ENCODE measurements at regions not wholly inside any gene's neighbourhood (a gene's known extent, or its start where the extent isn't known, plus 50 kb on each side); places are given as distances from the start of the nearest gene placed in this dataset.

- TF ChIP-seq CTCF (IDR thresholded peaks at IDR 0.05; ENCODE audit: unreplicated experiment in 3 of 3) = no peak
- H3K36me3 Mint-ChIP-seq (ENCODE audit: low read depth) = no peaks in the 10 kb centered on the region
- H3K9me3 Mint-ChIP-seq = peaks cover 2% of the 10 kb centered on the region
- no peak overlapping the region for H3K4me3 Mint-ChIP-seq
- H3K27ac Mint-ChIP-seq = peak overlapping the region; percentile 84 to 87 (median 84)
- H3K4me1 Mint-ChIP-seq = peaks cover 18% of the 10 kb centered on the region
- H3K27me3 Mint-ChIP-seq (ENCODE audit: low read depth) = no peaks in the 10 kb centered on the region
These were observed 215.2 kb upstream of the CRIM1 start for GRCh38 chr2:36140391-36140790.

DNA sequence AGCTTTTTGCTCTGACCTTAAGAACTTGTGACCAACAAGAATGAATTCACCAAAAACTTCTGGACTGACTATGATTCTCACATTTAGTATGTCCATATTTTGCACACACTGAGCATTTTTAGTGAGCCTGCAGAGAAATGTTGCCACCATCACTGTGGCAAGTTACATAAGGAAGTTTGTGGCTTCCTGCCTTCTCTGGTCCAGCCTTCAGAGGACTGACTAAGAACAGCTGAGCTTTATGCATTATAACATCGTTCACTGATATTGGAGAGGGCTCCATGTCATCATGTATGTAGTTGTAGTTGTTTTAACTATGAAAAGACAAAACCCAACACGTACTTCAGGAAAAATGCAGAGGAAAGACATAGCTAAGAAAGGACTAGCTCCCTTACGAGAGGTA is 218.0 kb upstream of the CRIM1 start:
- Mint-ChIP-seq H3K27me3 (ENCODE audit: low read depth) (no peaks in the 10 kb centered on the region), H3K9me3 (peaks cover 2% of the 10 kb centered on the region), H3K27ac (no peak overlapping the region), H3K36me3 (ENCODE audit: low read depth) (no peaks in the 10 kb centered on the region), H3K4me1 (peaks cover 13% of the 10 kb centered on the region), H3K4me3 (no peak overlapping the region)
- no peak for TF ChIP-seq CTCF (IDR thresholded peaks at IDR 0.05; ENCODE audit: unreplicated experiment in 3 of 3)

DNA sequence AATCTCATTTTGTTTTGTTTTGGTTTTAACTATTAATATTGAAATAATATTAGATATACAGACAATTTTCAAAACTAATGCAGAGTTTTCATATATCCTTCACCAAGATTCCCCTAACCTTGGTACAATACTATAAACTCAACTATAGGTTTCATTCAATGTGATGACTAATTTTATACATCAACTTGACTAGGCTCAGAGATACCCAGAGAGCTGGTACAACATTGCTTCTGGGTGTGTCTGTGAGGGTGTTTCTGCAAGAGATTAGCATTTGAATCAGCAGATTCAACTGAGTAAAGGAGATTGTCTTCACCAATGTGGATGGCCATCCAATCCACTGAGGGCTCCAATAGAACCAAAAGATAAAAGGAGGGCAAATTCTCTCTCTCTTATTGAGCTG is 221.3 kb upstream of the CRIM1 start:
- Mint-ChIP-seq H3K27me3 (ENCODE audit: low read depth) (no peaks in the 10 kb centered on the region), H3K36me3 (ENCODE audit: low read depth) (no peaks in the 10 kb centered on the region), H3K4me1 (no peaks in the 10 kb centered on the region), H3K9me3 (no peaks in the 10 kb centered on the region), H3K4me3 (no peak overlapping the region), H3K27ac (no peak overlapping the region)
- TF ChIP-seq CTCF (IDR thresholded peaks at IDR 0.05; ENCODE audit: unreplicated experiment in 3 of 3) = no peak

DNA sequence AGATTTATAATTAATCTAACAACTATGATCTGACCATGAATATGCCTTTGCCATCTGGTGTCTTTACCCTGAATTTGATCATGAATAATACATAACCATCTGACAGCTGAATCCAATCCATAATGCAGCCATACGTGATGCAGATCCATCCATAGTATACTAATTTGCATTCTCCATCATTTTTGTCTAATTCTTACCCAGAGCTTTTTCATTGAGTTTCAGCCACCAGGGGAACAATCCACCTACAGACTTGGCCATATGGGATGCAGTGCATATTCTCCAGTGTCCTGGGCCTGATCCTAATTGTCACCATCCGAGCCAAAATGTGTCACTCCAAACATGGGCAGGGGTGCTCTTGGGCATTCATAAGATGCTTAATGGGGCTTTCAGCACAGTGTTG is 227.2 kb upstream of the CRIM1 start:
- Mint-ChIP-seq H3K36me3 (ENCODE audit: low read depth) (no peaks in the 10 kb centered on the region), H3K9me3 (no peaks in the 10 kb centered on the region), H3K27me3 (ENCODE audit: low read depth) (no peaks in the 10 kb centered on the region), H3K27ac (no peak overlapping the region), H3K4me3 (no peak overlapping the region), H3K4me1 (no peaks in the 10 kb centered on the region)
- TF ChIP-seq CTCF (IDR thresholded peaks at IDR 0.05; ENCODE audit: unreplicated experiment in 3 of 3) = no peak

- no peaks in the 10 kb centered on the region for H3K27me3 Mint-ChIP-seq (ENCODE audit: low read depth)
- H3K9me3 Mint-ChIP-seq = peaks cover 8% of the 10 kb centered on the region
- H3K36me3 Mint-ChIP-seq (ENCODE audit: low read depth) = no peaks in the 10 kb centered on the region
- H3K4me3 Mint-ChIP-seq = no peak overlapping the region
- no peaks in the 10 kb centered on the region for H3K4me1 Mint-ChIP-seq
- no peak overlapping the region for H3K27ac Mint-ChIP-seq
- no peak for TF ChIP-seq CTCF (IDR thresholded peaks at IDR 0.05; ENCODE audit: unreplicated experiment in 3 of 3)
These were observed 229.9 kb upstream of the CRIM1 start for GRCh38 chr2:36125702-36126101.

GRCh38 chr2:36123995-36124394 is 231.6 kb upstream of the CRIM1 start:
- no peak overlapping the region for H3K4me3 Mint-ChIP-seq
- no peaks in the 10 kb centered on the region for H3K36me3 Mint-ChIP-seq (ENCODE audit: low read depth)
- no peak for TF ChIP-seq CTCF (IDR thresholded peaks at IDR 0.05; ENCODE audit: unreplicated experiment in 3 of 3)
- H3K9me3 Mint-ChIP-seq = peaks cover 11% of the 10 kb centered on the region
- H3K27me3 Mint-ChIP-seq (ENCODE audit: low read depth) = no peaks in the 10 kb centered on the region
- H3K27ac Mint-ChIP-seq = no peak overlapping the region
- H3K4me1 Mint-ChIP-seq = no peaks in the 10 kb centered on the region

Data from nephron (organoid).